Stimulated activated CD8-positive, alpha-beta memory T cell treated with anti-CD3 and anti-CD28 coated beads, Interleukin-2, amount 100 ng/mL, for 48 hours (primary cell): ENCODE measurements at regions not wholly inside any gene's neighbourhood (a gene's known extent, or its start where the extent isn't known, plus 50 kb on each side); places are given as distances from the start of the nearest gene placed in this dataset.
"Not testable (repeated sequence)": the region's sequence is repeated elsewhere in the genome, so short reads cannot be mapped to it uniquely, and the experiment has no call there.

Source experiments
- DNase-seq, 2 donors: peaks; one replicate each; pipeline ENCODE4 v3.0.0-alpha.2; 2020; ENCODE audit warnings: low read depth in 2 of 2

DNA sequence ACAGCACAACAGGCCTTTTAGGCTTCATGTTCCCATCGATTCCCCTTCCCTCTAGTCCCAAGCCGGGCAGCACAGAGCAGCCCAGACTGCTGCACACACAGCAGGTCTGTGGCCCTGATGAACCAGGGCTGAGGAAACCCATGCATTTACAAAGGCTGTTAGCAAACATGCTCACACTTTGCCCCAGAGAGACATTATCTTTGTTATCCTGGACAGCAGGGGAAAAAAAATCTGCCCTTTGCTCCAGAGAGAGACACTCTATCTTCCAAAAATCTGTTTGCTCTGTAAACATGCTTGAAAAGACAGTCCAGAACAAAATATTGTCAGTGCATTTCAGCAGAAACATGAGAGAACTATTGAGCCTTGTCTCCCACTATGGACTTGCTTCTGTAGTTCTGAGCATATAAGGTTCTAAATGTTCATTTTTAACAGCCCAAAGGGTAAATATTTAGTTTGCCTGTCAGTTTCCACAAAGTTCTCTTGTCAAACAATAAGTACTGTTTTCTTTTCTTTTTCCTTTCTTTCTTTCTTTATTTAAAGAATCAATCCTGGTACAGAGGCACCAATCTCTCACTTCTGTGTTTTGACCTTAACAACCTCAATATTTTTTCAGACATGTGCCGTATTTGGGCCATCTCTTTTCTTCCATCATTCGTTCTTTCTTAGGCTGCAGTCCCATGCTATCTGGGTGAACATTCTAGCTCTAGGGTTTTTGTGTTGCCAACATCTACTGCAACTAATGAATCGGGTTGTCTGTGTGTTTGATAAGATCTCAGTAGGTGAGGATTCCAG lies 468.0 kb downstream of the EPM2A start:
- no peak for DNase-seq

DNA sequence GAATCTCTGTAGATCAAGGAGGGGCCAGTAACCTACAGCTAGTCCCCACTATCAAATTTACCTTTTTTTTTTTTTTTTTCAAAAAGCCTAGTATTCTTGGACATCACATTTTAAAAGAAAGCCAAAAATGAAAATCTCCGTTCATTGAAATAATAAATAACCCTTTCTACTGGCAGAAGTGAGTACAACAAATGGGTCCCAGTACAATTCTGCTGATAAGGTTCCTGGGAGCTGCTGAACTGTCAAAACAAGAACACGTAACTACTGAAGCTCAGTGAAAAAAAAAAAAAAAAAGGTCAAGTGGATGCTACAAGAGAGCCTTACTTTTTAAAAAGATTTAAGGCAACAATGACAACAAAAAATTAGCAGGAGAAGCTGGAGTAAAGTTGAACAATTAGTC lies 464.9 kb downstream of the EPM2A start:
- DNase-seq = no peak

DNA sequence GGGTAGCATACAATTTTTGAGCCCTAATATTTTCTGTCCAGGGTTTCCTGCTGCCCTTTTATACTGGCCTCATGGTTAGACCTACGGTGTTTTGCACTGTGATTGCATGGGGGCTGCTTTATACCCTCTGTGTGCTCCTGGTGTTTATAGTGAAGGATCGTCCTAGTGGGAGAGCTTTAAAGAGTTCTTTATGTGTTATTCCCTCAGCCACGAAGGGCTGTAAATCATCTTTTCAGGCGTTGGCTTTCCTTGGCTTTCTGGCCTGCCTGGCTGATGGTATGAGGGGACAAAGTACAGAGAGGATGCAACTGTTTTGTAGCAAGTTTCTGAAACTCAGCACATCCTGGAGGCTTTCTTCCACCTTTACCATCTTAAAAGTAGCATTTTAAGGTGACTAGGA lies 464.3 kb downstream of the EPM2A start:
- DNase-seq = no peak

DNA sequence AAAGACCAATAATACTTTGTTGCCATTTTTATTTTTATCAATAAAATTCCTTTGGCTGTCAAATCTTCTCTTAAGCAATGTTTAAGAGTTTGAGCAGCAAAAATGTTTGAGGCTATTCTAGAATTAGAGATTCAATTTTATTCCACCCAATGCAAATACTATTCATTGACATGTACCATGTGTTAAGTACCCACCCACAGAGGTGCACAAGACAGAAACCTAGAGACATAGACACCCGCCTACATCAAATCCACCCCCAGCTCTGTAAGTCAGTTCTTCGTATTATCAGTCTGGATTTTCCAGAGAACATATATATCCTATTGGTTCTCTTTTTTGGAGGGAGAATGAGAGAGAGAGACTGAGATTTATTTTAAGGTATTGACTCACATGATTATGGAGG lies 463.7 kb downstream of the EPM2A start:
- DNase-seq = no peak

DNA sequence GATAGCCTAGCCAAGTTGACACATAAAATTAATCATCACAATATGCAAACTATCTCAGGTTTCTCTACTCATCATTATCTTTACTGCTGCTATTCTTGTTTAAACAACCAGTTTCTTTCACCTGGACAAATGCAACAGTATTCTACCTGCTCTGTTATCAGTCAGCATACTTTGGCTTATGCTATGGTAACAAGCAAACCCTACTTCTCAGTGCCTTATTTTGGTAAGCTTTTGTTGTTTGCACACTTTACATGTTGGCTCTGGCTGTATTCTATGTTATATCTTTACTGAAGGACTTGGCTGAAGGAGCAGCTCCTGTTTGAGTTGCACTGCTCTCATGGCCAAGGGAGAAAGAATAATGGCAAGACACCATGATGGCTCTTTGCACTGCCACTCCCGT lies 463.1 kb downstream of the EPM2A start:
- DNase-seq = no peak

DNA sequence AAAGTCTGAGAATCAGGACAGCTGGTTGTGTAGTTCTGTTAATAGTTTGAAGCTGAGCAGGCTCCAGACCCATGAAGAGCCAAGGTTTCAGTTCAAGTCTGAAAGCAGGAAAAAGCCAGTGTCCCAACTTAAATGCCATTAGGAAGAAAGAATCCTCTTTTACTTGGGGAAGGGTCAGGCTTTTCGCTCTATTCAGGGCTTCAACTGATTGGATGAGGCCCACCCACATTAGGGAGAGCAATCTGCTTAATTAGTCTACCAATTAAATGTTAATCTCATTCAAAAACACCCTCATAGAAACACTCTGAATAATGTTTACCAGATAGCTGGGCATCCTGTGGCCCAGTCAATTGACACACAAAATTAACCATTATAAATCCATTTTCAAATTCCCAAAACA lies 462.2 kb downstream of the EPM2A start:
- DNase-seq = no peak

DNA sequence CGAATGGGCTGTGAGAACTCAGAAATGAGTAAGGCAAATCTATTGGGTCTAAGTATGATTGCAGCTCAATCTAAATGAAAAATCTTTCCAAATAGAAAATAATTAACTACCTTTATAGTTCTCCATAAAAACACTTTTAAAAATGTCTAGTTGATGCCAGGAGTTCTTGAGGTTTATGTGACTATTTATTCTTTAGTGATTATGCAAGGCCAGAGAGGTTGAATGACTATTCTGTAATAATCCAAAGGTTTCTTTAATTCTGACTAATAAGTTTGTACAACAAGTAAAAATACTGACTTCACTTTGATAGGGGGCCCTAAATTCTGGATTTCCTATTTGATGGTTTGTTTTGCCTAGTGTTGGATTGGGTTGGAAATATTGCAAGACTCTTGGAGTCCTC lies 461.2 kb downstream of the EPM2A start:
- no peak for DNase-seq

DNA sequence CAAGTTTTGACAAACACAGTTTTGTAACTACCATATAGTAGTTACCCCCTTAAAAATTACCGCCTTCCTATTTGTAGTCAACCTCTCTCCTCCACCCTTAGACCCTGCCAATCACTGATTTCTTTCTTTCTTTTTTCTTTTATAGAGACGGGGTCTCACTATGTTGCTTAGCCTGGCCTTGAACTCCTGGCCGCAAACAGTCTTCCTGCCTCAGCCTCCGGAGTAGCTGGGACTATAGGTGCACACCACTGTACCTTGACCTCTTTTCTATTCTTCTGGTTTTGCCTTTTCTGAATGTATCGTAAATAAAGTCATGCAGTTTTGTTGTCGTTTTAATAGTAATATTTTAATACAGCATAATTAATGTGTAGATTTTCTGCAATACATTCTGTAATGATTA lies 460.3 kb downstream of the EPM2A start:
- DNase-seq = no peak

DNA sequence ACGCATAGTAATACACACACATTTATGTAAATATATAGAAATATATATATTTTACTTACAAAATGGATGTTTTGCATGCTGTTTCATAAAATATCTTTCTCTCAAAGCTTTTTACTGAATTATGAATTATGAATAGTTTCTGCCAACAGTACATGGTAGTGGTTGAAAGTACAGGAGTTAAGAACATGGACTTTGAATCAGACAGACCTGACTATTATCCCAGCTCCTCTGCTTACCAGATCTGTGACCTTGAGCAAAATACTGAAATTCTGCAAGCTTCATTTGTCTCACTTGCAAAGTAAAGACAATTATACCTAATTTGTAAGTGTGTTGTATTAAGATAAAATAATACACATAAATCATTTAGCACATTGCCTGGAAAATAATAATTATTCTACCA lies 459.5 kb downstream of the EPM2A start:
- DNase-seq = no peak

DNA sequence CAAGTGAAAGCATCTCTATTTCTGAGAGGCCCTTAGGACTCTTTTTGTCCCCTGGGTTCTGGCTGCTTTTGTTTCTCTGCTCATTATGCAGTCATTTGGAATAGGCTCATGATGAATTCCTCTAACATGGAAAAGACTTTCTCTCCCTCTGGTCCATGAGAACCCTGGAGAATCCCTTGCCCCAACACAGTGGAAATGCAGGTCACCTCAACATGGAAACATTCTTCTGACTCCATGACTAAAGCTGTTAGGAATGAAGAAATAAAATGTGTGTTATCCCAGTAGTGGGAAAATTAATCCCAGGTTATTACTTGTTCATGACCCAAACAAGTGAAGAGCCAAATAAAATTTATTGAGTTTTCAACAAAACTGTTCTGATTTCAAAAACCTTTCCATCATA lies 458.6 kb downstream of the EPM2A start:
- no peak for DNase-seq

DNA sequence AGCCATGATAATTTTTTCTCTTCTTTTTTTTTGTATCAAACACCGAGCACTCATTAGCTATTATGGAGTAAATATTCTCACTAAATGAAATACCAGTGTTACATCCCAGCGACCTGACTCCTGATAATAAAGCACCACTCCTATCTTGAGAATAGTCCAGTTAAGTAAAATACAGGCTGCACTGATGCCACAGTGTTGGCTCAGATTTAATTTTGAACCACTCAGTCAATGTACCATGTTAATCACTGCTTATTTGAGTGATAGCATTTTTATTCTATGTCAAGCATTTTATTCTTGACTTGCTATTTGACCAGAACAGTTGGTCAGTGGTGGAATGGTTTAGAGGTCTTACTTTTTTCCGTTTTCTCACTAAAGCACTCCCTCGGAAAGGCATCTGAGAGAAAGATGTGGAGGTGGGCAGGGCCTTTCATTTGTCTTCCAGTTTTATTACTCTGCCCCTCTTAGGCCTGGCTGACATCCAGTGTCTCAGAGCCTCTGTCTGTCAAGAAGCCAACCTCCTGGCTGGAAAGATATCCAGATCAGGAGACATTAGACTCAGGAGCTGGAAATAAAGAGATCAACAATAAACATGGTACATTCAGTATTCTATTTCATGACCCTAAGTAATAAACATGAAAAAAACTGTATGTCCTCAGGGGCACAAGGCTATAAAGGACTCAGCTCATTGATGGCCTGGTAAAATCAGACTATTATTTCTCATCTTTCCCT lies 457.8 kb downstream of the EPM2A start:
- no peak for DNase-seq

DNA sequence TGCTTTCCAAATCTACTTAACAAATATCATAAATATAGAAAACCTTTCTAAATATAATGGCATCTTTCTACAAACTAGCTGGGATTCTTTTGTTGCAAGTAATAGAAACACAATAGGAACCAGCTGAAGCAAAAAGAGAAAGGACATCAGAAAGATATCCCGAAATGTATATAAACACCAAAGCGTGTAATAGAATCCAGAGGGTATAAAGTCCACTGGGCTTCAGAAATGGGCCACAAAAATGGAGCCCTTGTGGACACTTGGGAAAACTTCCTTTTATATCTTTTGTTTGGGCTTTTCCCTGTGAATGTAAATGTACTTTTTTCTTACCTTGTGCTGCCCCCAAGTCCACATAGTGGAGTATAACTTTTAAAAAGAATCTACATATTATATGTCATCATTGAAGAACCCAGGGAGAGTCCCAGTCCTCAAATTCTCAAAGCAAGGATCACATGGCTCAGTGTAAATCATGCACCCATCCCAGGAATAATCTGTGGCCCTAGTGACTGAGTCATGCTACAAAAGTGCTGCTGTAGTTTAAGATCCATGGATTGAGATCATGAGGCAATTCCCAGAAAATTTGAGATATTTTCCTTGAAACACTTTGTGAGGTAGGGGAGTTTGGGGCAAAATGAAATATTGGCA lies 457.0 kb downstream of the EPM2A start:
- DNase-seq = no peak

DNA sequence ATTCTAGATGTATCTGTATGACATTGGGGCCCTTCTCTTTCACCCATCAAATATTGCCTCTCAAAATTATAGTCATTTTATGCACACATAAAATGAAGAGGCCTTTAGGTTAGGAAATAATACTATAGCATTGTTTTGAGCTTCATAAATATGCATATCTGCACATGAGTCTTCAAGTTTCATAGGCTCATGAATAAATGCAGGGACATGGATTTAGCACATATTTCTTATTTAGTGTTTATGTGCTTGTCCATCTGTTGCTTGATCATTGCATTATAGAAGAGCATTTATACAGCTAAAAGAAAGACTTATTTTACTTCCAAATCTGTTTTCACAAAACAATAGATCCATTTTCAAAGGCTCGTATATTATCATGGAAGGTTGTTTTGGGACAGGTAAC lies 455.8 kb downstream of the EPM2A start:
- DNase-seq = no peak

DNA sequence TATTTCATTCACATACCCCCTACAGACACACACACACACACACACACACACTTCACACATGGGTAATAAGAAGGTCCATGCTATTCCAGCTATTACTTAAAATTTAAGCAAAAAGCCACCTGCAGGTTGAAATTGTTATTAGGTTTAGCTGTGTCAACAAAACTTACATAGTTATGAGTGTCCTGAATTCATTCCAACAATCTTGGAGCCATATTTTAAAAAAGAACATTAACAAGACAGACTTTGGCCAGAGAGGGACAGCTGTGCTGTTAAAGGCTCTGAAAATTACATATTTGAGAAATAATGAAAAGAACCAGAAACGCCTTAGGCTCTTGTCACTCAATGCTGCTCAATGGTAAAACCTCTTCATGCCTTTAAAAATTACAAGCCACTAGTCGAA lies 455.3 kb downstream of the EPM2A start:
- DNase-seq = no peak

DNA sequence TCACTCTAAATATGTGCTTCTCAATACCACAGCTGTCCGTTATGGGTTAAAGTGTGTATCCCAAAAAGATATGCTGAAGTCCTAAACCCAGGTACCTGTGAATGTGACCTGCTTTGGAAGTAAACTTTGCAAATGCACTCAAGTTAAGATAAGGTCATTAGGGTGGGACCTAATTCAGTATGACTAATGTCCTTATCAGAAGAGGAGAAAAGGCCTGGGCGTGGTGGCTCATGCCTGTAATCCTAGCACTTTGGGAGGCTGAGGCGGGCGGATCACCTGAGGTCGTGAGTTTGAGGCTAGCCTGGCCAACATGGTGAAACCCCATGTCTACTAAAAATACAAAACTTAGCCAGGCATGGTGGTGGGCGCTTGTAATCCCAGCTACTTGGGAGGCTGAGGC lies 452.1 kb downstream of the EPM2A start:
- not testable (repeated sequence) for DNase-seq

DNA sequence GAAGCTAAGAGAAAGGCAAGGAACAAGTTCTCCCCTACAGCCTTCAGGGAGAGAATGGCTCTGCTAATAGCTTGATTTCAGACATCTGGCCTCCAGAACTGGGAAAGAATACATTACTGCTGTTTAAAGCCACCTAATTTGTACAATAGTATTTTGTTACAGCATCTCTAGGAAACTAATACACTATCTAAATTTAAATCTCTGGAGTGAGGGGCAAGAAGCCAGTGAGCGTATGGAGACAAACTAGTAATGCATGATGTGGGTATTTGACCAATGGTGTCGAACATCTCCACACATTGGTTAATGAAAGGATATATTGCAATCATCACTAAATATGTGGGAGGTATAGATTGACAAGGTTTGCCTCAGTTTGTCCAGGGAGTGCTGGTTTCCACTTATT lies 451.5 kb downstream of the EPM2A start:
- DNase-seq = no peak

DNA sequence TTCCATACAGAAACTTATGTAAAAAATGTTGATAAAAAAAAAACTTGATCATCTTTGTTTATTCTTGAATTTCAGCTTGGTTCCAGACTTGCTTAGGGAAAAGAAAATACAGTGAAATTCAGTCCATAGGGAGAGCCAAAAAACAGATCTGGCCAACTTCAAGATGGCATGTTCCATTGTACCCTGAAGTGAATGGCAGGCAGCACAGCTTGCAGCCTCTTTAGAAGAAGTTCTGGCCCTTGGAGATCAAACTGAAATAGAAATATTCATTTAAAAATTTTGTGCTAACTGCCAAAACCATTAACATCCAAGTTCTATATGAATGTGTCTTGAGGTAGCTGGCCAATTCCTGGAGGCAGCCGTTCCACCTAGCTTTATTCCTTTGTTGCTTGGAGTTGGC lies 448.4 kb downstream of the EPM2A start:
- no peak for DNase-seq

DNA sequence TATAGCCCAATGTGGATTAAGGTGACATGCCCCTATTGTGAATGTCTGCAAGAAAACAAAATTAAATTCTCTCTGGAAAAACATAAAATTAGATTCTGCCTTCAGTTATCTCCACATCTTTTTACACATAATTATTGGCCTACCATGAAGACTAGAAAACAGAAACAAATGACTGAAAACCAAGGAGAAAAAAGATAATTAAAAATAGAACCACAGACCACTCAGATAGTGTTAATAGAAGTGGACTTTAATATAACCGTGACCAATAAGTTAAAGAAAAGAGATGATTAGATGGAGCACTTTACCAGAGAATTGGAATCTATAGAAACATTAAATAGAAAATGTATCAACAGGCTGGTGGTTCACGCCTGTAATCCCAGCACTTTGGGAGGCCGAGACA lies 445.7 kb downstream of the EPM2A start:
- DNase-seq = no peak

DNA sequence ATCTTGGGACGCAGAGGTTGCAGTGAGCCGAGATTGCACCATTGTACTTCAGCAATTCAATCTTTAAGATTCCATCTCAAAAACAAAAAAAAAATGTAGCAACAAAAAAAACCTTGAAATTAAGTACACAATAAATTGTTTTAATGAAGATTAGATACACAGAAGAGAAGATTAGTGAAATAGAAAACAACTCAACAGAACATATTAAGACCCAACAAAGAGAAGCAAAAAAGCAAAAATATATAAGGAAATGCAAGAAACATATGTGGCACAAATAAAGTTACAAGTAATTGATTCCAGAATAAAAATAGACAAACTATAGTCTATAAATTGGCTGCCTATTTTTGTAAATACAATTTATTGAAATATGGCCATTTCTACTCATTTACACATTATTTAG lies 445.2 kb downstream of the EPM2A start:
- no peak for DNase-seq

DNA sequence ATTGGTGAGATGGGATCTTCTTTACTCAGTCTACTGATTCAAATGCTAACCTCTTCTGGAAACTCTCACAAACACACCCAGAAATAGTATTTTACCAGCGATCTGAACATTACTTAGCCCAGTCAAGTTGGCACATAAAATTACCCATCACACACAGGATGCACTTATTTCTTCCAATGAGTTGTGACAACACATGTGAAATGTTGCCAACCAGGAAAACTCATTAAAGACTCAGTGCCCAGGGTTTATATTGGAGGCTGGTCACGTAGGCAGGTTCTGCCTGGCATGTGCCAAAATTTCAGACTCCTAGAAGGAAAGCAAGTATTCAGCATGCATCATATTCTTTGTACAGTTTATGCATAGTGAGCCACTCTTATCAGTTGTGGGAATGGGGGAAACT lies 443.3 kb downstream of the EPM2A start:
- no peak for DNase-seq

DNA sequence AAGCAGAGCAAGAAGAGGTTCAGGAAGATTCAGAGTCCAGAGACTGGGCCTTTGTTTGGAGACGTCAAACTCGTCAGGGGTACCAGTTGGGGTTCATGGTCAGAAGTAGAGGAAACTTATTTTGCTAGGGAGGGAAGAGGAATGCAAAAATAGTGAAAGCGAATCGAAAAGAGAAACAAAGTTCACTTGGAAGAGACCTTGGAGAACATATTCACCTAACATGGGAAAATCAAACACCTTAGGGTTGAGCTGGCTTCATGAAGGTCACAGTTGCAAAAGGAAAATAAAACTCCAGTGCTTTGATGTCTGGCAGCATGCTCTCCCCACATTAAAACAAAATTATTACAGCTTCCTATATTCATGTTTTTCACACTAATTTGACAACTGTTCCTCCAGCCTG lies 440.4 kb downstream of the EPM2A start:
- DNase-seq = no peak

DNA sequence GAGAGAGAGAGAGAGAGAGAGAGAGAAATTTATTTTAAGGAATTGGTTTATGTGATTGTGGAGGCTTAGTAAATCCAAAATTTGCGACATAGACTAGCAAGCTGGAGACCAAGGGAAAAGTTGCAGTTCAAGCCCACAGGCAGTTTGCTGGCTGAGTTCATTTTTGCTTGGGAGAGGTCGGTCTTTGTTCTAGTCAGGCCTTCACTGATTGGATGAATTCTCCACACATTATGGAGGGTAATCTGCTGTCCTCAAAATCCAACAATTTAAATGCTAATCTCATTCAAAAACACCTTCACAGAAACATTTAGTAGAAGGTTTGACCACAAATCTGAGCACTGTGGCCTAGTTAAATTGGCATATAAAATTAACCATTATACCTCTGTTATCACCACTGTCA lies 439.6 kb downstream of the EPM2A start:
- DNase-seq = no peak

DNA sequence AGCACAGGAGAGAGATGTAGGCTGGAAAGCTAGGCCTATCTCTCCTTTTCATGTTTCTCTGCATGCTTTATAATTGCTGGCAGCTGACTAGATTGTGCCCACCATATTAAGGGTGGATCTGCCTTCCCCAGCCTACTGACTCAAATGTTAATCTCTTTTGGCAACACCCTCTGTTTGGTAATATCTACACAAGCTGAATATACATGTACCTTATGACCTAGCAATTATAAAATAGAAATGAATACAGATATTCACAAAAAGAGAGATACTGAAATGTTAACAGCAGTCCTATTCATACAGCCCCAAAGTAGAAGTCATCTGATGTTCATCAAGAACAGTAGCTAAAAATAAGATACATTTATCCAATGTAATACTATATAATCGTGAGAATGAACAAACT lies 429.6 kb downstream of the EPM2A start:
- DNase-seq = no peak
